Keratinocyte (primary cell): ENCODE measurements at regions not wholly inside any gene's neighbourhood (a gene's known extent, or its start where the extent isn't known, plus 50 kb on each side); places are given as distances from the start of the nearest gene placed in this dataset.

Experiments used
- DNase-seq: peaks from one replicate; pipeline ENCODE4 v3.0.0-alpha.2; 2011; ENCODE audit warnings: low read depth, missing footprints, low spot score
- FAIRE-seq: peaks from 2 replicates; lab custom pipeline; 2011; peaks lifted over from hg19 to GRCh38; lab: Jason Lieb, UNC
- H2AFZ ChIP-seq: 2 replicates; pipeline ENCODE4 v1.6.0; 2012; ENCODE audit warnings: low read length, control low read depth, inconsistent platforms; ENCODE audit not compliant: control insufficient read depth
- H3K27ac ChIP-seq: 2 replicates; pipeline ENCODE4 v1.5.1; 2011; ENCODE audit warnings: low read length; ENCODE audit not compliant: control insufficient read depth, insufficient read depth
- H3K27me3 ChIP-seq: 3 replicates; pipeline ENCODE4 v1.6.0; 2011; ENCODE audit warnings: low read length; ENCODE audit not compliant: control insufficient read depth, insufficient read depth; ENCODE audit errors: extremely low read depth
- H3K36me3 ChIP-seq, 2 experiments: 2 replicates in 1 of 2; 3 replicates in 1 of 2; pipeline ENCODE4 v1.5.1; 2011; ENCODE audit warnings: low read length in 2 of 2, mild to moderate bottlenecking in 1 of 2; ENCODE audit not compliant: control insufficient read depth in 2 of 2, insufficient read depth in 2 of 2; ENCODE audit errors: extremely low read depth in 1 of 2
- H3K4me1 ChIP-seq: 3 replicates; pipeline ENCODE4 v1.5.1; 2011; ENCODE audit warnings: low read length; ENCODE audit not compliant: control insufficient read depth, insufficient read depth; ENCODE audit errors: extremely low read depth
- H3K4me2 ChIP-seq: 3 replicates; pipeline ENCODE4 v1.6.0; 2011; ENCODE audit warnings: low read depth, low read length; ENCODE audit not compliant: control insufficient read depth, insufficient read depth; ENCODE audit errors: extremely low read depth
- H3K4me3 ChIP-seq, 3 experiments: fragments of 200-600 bp in 1 of 3; sonication (generic) in 1 of 3; 2 replicates in 2 of 3; 3 replicates in 1 of 3; pipeline ENCODE4 v1.5.1; 2011 to 2016; ENCODE audit warnings: low read length in 3 of 3, mild to moderate bottlenecking in 3 of 3, control low read depth in 2 of 3, inconsistent platforms in 1 of 3, low read depth in 1 of 3, mixed read lengths in 1 of 3, mixed run types in 1 of 3, moderate library complexity in 1 of 3; ENCODE audit not compliant: control insufficient read depth in 2 of 3, insufficient read depth in 2 of 3; ENCODE audit errors: extremely low read depth in 1 of 3
- H3K79me2 ChIP-seq: 2 replicates; pipeline ENCODE4 v1.6.0; 2012; ENCODE audit warnings: low read length; ENCODE audit not compliant: control insufficient read depth, insufficient read depth
- H3K9ac ChIP-seq: 3 replicates; pipeline ENCODE4 v1.6.0; 2011; ENCODE audit warnings: low read length; ENCODE audit not compliant: control insufficient read depth, insufficient read depth; ENCODE audit errors: extremely low read depth
- H3K9me1 ChIP-seq: 3 replicates; pipeline ENCODE4 v1.6.0; 2011; ENCODE audit warnings: low read length; ENCODE audit not compliant: control insufficient read depth, insufficient read depth; ENCODE audit errors: extremely low read depth
- H3K9me3 ChIP-seq: 2 replicates; pipeline ENCODE4 v1.5.1; 2012; ENCODE audit warnings: low read depth, low read length; ENCODE audit not compliant: control insufficient read depth
- H4K20me1 ChIP-seq: 3 replicates; pipeline ENCODE4 v1.6.0; 2011; ENCODE audit warnings: low read length; ENCODE audit not compliant: control insufficient read depth, insufficient read depth; ENCODE audit errors: extremely low read depth
- CTCF ChIP-seq, 3 experiments: IDR thresholded peaks in 1 of 3; conservative IDR thresholded peaks in 1 of 3; optimal IDR thresholded peaks in 1 of 3; 2 replicates in 2 of 3; 3 replicates in 1 of 3; pipeline versions ENCODE3 to v1.5.1; 2011; ENCODE audit warnings: low read length in 3 of 3, mild to moderate bottlenecking in 3 of 3, moderate library complexity in 2 of 3, control low read depth in 1 of 3, inconsistent platforms in 1 of 3; ENCODE audit not compliant: insufficient read depth in 2 of 3; ENCODE audit errors: extremely low read depth in 1 of 3
- EZH2 ChIP-seq: IDR thresholded peaks from one replicate; pipeline ENCODE4 v1.6.1; 2012; ENCODE audit warnings: inconsistent platforms, mild to moderate bottlenecking, low read length, moderate library complexity
- dilution Hi-C: fragments of 300-500 bp; cut with MboI; formaldehyde crosslinking; loops from one replicate; pipeline ENCODE4 v1.7.0; 2020; ENCODE audit warnings: low sequenced_read_pairs; ENCODE audit not compliant: extremely low pct_ligation_motif_present

GRCh38 chr13:89294115-89294867 is 1623.1 kb downstream of the SLITRK5 start:
- no peak for DNase-seq
- TF ChIP-seq CTCF (optimal IDR thresholded peaks at IDR 0.05 in 1 of 3, IDR thresholded peaks at IDR 0.05 in 1 of 3, conservative IDR thresholded peaks at IDR 0.05 in 1 of 3; ENCODE audit: extremely low read depth in 1 of 3, insufficient read depth in 2 of 3, low read length in 3 of 3) (no peak), EZH2 (no peak)
- no peaks in the 10 kb centered on the region for H3K9me1 ChIP-seq
- H4K20me1 ChIP-seq: no peaks in the 10 kb centered on the region
- H3K9ac ChIP-seq: no peak overlapping the region
- H2AFZ ChIP-seq: no peak overlapping the region
- H3K4me1 ChIP-seq: no peaks in the 10 kb centered on the region
- FAIRE-seq: no peak
- no peaks in the 10 kb centered on the region for H3K9me3 ChIP-seq
- no peaks in the 10 kb centered on the region for H3K79me2 ChIP-seq
- no peak overlapping the region for H3K4me3 ChIP-seq
- H3K27ac ChIP-seq: no peak overlapping the region
- H3K36me3 ChIP-seq: no peaks in the 10 kb centered on the region
- no peaks in the 10 kb centered on the region for H3K27me3 ChIP-seq
- dilution Hi-C loops: no loop called here
- H3K4me2 ChIP-seq: no peak overlapping the region

DNA sequence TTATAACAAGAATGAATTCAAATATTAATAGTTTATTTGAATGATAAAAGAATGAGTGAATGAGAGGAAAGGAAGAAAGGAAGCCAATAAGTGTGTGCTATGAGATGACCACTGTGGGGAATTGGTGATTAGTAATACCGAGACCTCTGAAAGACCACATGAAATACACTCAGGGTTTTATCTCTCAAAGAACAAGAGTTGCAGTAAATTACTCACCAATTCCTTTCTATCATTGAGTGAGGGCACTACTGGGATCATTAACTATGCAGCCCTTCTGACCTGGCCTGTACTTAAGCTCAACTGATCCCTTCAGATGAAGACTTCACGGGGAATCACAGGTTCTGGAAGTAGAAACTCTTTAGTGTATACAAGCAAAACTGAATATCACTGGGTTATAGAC is 1636.1 kb downstream of the SLITRK5 start:
- FAIRE-seq (no peak), DNase-seq (no peak)
- TF ChIP-seq CTCF (optimal IDR thresholded peaks at IDR 0.05 in 1 of 3, IDR thresholded peaks at IDR 0.05 in 1 of 3, conservative IDR thresholded peaks at IDR 0.05 in 1 of 3; ENCODE audit: extremely low read depth in 1 of 3, insufficient read depth in 2 of 3, low read length in 3 of 3) (no peak), EZH2 (no peak)

More for the DNA sequence above, 1636.1 kb downstream of the SLITRK5 start:
- dilution Hi-C loops: no loop called here
- H3K4me2 ChIP-seq: no peak overlapping the region
- H3K4me1 ChIP-seq: no peaks in the 10 kb centered on the region
- no peaks in the 10 kb centered on the region for H3K27me3 ChIP-seq
- no peak overlapping the region for H2AFZ ChIP-seq
- no peaks in the 10 kb centered on the region for H3K9me1 ChIP-seq
- H3K9ac ChIP-seq: no peak overlapping the region
- no peaks in the 10 kb centered on the region for H3K9me3 ChIP-seq
- H4K20me1 ChIP-seq: no peaks in the 10 kb centered on the region
- H3K79me2 ChIP-seq: no peaks in the 10 kb centered on the region
- no peaks in the 10 kb centered on the region for H3K36me3 ChIP-seq
- H3K27ac ChIP-seq: no peak overlapping the region
- no peak overlapping the region for H3K4me3 ChIP-seq
